ENCODE measurements at regions not wholly inside any gene's neighbourhood (a gene's known extent, or its start where the extent isn't known, plus 50 kb on each side); places are given as distances from the start of the nearest gene placed in this dataset.

GRCh38 chr18:55024564-55024963, 65.3 kb upstream of the CCDC68 start:
- no peak for ATAC-seq
- Histone ChIP-seq H3K4me3 (no peak overlapping the region), H3K27me3 (ENCODE audit: insufficient read depth) (no peaks in the 10 kb centered on the region), H3K27ac (ENCODE audit: low read depth) (no peak overlapping the region), H3K4me2 (no peak overlapping the region), H3K4me1 (ENCODE audit: insufficient read depth) (no peaks in the 10 kb centered on the region), H3K36me3 (ENCODE audit: insufficient read depth) (no peaks in the 10 kb centered on the region), H2AFZ (peak overlapping the region; percentile 63), H3F3A (replicated peaks; ENCODE audit: low read depth) (no peaks in the 10 kb centered on the region), H4K20me1 (replicated peaks; ENCODE audit: insufficient read depth) (no peaks in the 10 kb centered on the region), H3K9me2 (ENCODE audit: insufficient read depth) (no peaks in the 10 kb centered on the region; the same call in none of the 2 replicates), H3K79me2 (replicated peaks; ENCODE audit: insufficient read depth) (no peaks in the 10 kb centered on the region)
- no peak for TF ChIP-seq ETS1 (IDR thresholded peaks at IDR 0.05)
- TF ChIP-seq EZH2 (IDR thresholded peaks at IDR 0.05; ENCODE audit: low read depth, unreplicated experiment), result no peak
- Mint-ChIP-seq H3K27ac (no peak overlapping the region), H3K36me3 (ENCODE audit: low read depth) (no peaks in the 10 kb centered on the region), H3K27me3 (ENCODE audit: insufficient read depth, low read depth, poor library complexity) (no peaks in the 10 kb centered on the region), H3K4me1 (0 out of 3 replicates have a peak, but pooled peaks cover 2% of the 10 kb centered on the region), H3K4me3 (no peak overlapping the region), H3K9me3 (no peaks in the 10 kb centered on the region)
- DNase-seq (ENCODE audit: low spot score), result no peak

GRCh38 chr18:55018602-55019001, 59.3 kb upstream of the CCDC68 start:
- H3K4me2 ChIP-seq, result no peak overlapping the region
- no peaks in the 10 kb centered on the region for H3K9me3 Mint-ChIP-seq
- H2AFZ ChIP-seq, result no peak overlapping the region
- H3K4me3 ChIP-seq, result no peak overlapping the region
- H3K9me2 ChIP-seq (ENCODE audit: insufficient read depth), result no peaks in the 10 kb centered on the region; the same call in none of the 2 replicates
- 0 out of 2 replicates have a peak, but pooled peaks cover 4% of the 10 kb centered on the region for H3K4me1 ChIP-seq (ENCODE audit: insufficient read depth)
- no peaks in the 10 kb centered on the region for H3K27me3 ChIP-seq (ENCODE audit: insufficient read depth)
- H3K36me3 ChIP-seq (ENCODE audit: insufficient read depth), result no peaks in the 10 kb centered on the region
- H3K36me3 Mint-ChIP-seq (ENCODE audit: low read depth), result no peaks in the 10 kb centered on the region
- peak; percentile 27 for DNase-seq (ENCODE audit: low spot score)
- ATAC-seq, result no peak
- H3K27ac ChIP-seq (ENCODE audit: low read depth), result no peak overlapping the region
- no peaks in the 10 kb centered on the region for H3K27me3 Mint-ChIP-seq (ENCODE audit: insufficient read depth, low read depth, poor library complexity)
- no peaks in the 10 kb centered on the region for H3F3A ChIP-seq (replicated peaks; ENCODE audit: low read depth)
- no peaks in the 10 kb centered on the region for H4K20me1 ChIP-seq (replicated peaks; ENCODE audit: insufficient read depth)
- peaks cover 14% of the 10 kb centered on the region for H3K4me1 Mint-ChIP-seq
- no peak overlapping the region for H3K4me3 Mint-ChIP-seq
- H3K79me2 ChIP-seq (replicated peaks; ENCODE audit: insufficient read depth), result no peaks in the 10 kb centered on the region
- H3K27ac Mint-ChIP-seq, result no peak overlapping the region
- no peak for TF ChIP-seq EZH2 (IDR thresholded peaks at IDR 0.05; ENCODE audit: low read depth, unreplicated experiment)
- no peak for TF ChIP-seq ZNF114 (CRISPR knock-in tag; IDR thresholded peaks at IDR 0.05)
- TF ChIP-seq CTCF (conservative IDR thresholded peaks at IDR 0.05; ENCODE audit: low read depth in 2 of 2), result no peak
- TF ChIP-seq POLR2AphosphoS5 (IDR thresholded peaks at IDR 0.05; ENCODE audit: low read depth), result no peak
- TF ChIP-seq STAT1 (IDR thresholded peaks at IDR 0.05; ENCODE audit: unreplicated experiment), result no peak
- TF ChIP-seq JUNB (IDR thresholded peaks at IDR 0.05; ENCODE audit: unreplicated experiment), result no peak
- TF ChIP-seq ETS1 (IDR thresholded peaks at IDR 0.05), result no peak
- no peak for TF ChIP-seq CREB1 (CRISPR knock-in tag; IDR thresholded peaks at IDR 0.05; ENCODE audit: low read depth)
- TF ChIP-seq NANOG (IDR thresholded peaks at IDR 0.05; ENCODE audit: borderline replicate concordance), result no peak
- TF ChIP-seq ZNF462 (CRISPR knock-in tag; IDR thresholded peaks at IDR 0.05), result no peak
